Brain pericyte (primary cell): ENCODE measurements at regions not wholly inside any gene's neighbourhood (a gene's known extent, or its start where the extent isn't known, plus 50 kb on each side); places are given as distances from the start of the nearest gene placed in this dataset.
"Not testable (repeated sequence)": the region's sequence is repeated elsewhere in the genome, so short reads cannot be mapped to it uniquely, and the experiment has no call there.

Source experiments
- DNase-seq: peaks from one replicate; pipeline ENCODE4 v3.0.0-alpha.2; 2012; ENCODE audit warnings: low read depth, low spot score

- not testable (repeated sequence) for DNase-seq
These were observed 56.9 kb upstream of the NBPF20 start for GRCh38 chr1:145482214-145482860.

DNA sequence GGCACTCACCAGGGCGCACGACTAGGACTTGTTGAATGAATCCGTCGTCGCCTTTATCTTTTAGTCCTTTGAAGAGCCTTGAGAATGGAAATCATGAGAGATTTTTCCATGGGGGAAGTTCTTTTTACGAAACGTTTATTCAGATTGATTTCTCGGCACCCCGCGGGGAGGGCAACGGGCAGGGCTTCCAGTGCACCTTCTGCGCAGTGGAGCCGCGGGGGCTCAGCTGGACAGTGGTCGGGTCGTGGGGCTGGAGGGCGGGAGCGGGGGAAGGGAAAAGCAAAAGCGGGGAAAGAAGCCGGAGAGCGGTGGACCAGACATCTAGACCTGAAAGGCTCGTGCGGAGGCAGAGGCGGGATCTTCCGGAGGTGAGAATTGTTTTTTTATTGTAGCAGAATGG is 50.6 kb upstream of the NBPF20 start:
- not testable (repeated sequence) for DNase-seq

DNA sequence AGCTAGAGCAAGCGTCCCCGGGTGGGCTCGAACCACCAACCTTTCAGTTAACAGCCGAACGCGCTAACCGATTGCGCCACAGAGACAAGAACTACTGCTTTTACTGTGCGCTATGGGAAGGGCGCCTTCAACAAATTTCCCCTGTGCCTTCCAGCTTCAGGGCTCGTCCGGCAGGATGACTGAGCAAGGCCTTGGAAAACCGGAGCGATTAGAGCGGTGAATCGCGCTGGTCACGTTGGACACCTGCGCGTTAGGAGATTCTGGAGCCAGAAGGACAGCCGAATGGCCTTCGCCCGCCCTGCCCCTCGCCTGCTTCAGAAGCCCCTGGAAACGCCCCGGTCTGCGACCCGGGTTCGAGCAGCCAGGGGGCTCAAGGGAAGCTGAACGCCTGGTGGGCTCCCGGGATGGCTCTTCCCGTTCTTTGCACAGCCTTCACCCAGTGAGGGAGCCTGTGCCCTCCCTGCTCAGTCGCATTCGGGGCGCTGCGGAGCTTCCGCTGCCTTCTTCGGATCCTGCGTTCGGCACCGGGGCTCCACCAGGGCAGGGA is 50.0 kb upstream of the NBPF20 start:
- DNase-seq, result not testable (repeated sequence)
